ENCODE measurements at regions not wholly inside any gene's neighbourhood (a gene's known extent, or its start where the extent isn't known, plus 50 kb on each side); places are given as distances from the start of the nearest gene placed in this dataset.

DNA sequence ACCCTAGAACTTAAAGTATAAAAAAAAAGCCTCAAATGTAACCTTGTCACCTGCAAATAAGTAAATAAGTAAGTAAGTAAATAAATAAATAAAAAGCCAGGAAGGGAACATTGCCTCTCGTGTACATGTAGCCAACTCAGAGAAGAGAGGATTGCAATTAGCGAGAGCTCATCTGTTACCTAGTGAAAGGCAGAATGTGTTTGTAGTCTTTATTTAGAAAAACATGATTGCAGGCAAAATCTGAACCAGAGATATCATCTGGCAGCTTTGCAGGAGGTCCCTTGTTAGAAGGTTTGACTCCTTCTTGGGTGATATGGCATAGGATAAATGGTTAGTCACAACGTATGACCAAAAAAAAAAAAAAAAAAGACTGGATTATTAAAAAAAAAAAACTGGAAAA is 71.6 kb upstream of the SYN2 start:
- no peak overlapping the region for H3K4me3 ChIP-seq (ENCODE audit: low read depth, low read length)
- TF ChIP-seq, protein P1, sequence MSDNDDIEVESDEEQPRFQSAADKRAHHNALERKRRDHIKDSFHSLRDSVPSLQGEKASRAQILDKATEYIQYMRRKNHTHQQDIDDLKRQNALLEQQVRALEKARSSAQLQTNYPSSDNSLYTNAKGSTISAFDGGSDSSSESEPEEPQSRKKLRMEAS (IDR thresholded peaks at IDR 0.05; ENCODE audit: low read depth, low read length) = no peak
- TF ChIP-seq POLR2A (IDR thresholded peaks at IDR 0.05; ENCODE audit: extremely low read depth, insufficient read length) = no peak
- TF ChIP-seq, protein P2, sequence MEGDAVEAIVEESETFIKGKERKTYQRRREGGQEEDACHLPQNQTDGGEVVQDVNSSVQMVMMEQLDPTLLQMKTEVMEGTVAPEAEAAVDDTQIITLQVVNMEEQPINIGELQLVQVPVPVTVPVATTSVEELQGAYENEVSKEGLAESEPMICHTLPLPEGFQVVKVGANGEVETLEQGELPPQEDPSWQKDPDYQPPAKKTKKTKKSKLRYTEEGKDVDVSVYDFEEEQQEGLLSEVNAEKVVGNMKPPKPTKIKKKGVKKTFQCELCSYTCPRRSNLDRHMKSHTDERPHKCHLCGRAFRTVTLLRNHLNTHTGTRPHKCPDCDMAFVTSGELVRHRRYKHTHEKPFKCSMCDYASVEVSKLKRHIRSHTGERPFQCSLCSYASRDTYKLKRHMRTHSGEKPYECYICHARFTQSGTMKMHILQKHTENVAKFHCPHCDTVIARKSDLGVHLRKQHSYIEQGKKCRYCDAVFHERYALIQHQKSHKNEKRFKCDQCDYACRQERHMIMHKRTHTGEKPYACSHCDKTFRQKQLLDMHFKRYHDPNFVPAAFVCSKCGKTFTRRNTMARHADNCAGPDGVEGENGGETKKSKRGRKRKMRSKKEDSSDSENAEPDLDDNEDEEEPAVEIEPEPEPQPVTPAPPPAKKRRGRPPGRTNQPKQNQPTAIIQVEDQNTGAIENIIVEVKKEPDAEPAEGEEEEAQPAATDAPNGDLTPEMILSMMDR (IDR thresholded peaks at IDR 0.05; ENCODE audit: low read depth, low read length) = no peak
- TF ChIP-seq MYC (IDR thresholded peaks at IDR 0.05; ENCODE audit: low read depth, low read length) = no peak
- no peak for DNase-seq (ENCODE audit: low read depth)

DNA sequence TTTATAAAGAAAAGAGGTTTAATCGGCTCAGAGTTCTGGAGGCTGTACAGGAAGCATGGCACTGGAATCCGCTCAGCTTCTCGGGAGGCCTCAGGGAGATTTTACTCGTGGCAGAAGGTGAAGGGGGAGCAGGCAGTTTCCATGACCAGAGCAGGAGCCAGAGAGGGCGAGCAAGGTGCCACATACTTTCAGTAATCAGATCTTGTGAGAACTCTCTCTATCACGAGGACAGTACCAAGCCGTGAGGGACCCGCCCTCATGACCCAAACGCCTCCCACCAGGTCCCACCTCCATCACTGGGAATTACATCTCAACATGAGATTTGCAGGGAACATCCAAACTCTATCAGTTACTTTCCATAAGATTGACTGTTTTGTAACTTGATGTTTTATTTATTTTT is 70.7 kb upstream of the SYN2 start:
- TF ChIP-seq MYC (IDR thresholded peaks at IDR 0.05; ENCODE audit: low read depth, low read length) (no peak), POLR2A (IDR thresholded peaks at IDR 0.05; ENCODE audit: extremely low read depth, insufficient read length) (no peak)
- TF ChIP-seq, protein P1 (IDR thresholded peaks at IDR 0.05; ENCODE audit: low read depth, low read length) = no peak
- TF ChIP-seq, protein P2 (IDR thresholded peaks at IDR 0.05; ENCODE audit: low read depth, low read length) = no peak
- no peak overlapping the region for H3K4me3 ChIP-seq (ENCODE audit: low read depth, low read length)
- no peak for DNase-seq (ENCODE audit: low read depth)

DNA sequence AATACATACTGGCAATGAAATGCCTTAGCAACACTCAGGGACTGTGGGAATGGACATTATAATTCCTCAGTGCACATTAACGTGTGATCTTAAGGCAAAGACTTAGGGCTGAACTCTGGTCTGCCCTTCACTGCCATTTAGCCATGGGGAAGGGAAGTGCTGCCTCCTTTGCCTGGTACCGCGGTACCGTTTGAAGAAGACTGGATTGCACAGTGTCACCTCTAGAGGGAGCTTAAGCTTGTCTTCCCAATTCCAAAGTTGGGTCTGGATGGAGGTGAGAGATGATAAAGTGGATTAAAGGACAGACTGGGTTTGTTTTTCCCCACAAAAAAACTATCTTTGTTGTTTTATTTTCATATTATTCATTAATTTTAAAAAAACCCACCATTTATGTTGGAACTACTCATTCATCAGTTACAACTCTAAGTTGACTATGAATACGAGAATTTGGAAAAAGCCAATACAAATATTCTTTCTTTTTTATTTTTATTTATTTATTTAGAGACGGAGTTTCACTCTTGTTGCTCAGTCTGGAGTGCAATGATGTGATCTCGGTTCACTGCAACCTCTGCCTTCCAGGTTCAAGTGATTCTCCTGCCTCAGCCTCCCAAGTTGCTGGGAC is 60.0 kb upstream of the SYN2 start:
- TF ChIP-seq, protein P1 (IDR thresholded peaks at IDR 0.05; ENCODE audit: low read depth, low read length) = no peak
- TF ChIP-seq, protein P2 (IDR thresholded peaks at IDR 0.05; ENCODE audit: low read depth, low read length) = peak; percentile 51
- H3K4me3 ChIP-seq (ENCODE audit: low read depth, low read length) = no peak overlapping the region
- peak; percentile 16 for DNase-seq (ENCODE audit: low read depth)

DNA sequence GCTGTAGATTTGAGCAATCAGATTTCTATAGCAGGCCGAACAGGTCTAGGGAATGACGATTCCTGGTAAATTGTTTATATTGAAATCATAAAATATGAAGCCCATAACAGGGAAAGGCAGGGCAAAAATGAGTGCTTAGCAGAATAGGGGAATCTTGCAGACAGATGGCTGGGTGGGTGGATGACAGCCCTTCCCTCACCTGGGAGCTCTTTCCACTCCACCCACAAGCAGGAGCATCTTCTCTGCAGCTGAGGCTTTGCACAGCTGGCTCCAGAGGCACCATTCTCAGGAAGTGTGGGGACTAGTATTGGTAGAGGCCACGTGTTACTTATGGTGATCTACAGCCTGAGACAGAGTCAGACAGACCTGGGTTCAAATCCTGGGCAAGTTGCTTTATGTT is 55.9 kb upstream of the SYN2 start:
- TF ChIP-seq, protein P1 (IDR thresholded peaks at IDR 0.05; ENCODE audit: low read depth, low read length) = no peak
- TF ChIP-seq, protein P2 (IDR thresholded peaks at IDR 0.05; ENCODE audit: low read depth, low read length) = no peak
- TF ChIP-seq MYC (IDR thresholded peaks at IDR 0.05; ENCODE audit: low read depth, low read length) = no peak
- TF ChIP-seq POLR2A (IDR thresholded peaks at IDR 0.05; ENCODE audit: extremely low read depth, insufficient read length) = no peak
- H3K4me3 ChIP-seq (ENCODE audit: low read depth, low read length) = no peak overlapping the region
- no peak for DNase-seq (ENCODE audit: low read depth)

DNA sequence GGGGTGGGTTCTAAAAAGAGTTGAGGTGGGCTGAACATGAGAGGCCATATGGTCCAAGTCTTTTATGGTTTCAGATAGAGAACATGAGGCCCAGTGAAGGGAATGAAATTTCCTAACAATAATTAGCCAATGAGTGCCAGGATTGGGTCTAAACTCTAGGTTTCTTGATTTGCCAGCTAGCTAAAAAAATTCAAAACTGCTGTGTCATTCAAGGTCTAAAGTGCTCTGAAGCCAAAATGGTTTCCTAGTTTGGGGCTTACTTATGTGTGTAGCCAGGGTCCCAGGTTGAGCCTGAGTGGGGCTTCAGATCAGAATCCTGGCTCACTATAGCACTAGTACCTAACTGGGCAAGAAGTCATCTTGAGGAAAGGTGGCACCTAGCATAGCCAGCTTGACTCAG is 55.3 kb upstream of the SYN2 start:
- no peak for TF ChIP-seq POLR2A (IDR thresholded peaks at IDR 0.05; ENCODE audit: extremely low read depth, insufficient read length)
- TF ChIP-seq, protein P2 (IDR thresholded peaks at IDR 0.05; ENCODE audit: low read depth, low read length) = no peak
- TF ChIP-seq, protein P1 (IDR thresholded peaks at IDR 0.05; ENCODE audit: low read depth, low read length) = no peak
- TF ChIP-seq MYC (IDR thresholded peaks at IDR 0.05; ENCODE audit: low read depth, low read length) = no peak
- DNase-seq (ENCODE audit: low read depth) = no peak
- no peak overlapping the region for H3K4me3 ChIP-seq (ENCODE audit: low read depth, low read length)

Data from NB4 (cell line).